NCI-H1436 treated with DMSO at 0.1 percent for 48 hours (cell line): ENCODE measurements at regions not wholly inside any gene's neighbourhood (a gene's known extent, or its start where the extent isn't known, plus 50 kb on each side); places are given as distances from the start of the nearest gene placed in this dataset.

Source experiments
- DNase-seq: peaks from one replicate; lab custom pipeline; 2025; lab: John Stamatoyannopoulos, UW

GRCh38 chr14:65356327-65356836 is 56.1 kb upstream of the FUT8 start:
- no peak for DNase-seq

GRCh38 chr14:65357113-65357512 is 55.4 kb upstream of the FUT8 start:
- no peak for DNase-seq

GRCh38 chr14:65357689-65358088 is 54.8 kb upstream of the FUT8 start:
- DNase-seq, result no peak

- DNase-seq, result no peak
Measured at GRCh38 chr14:65359503-65359902, 53.0 kb upstream of the FUT8 start.

- DNase-seq, result no peak
Measured at GRCh38 chr14:65360144-65360784, 52.3 kb upstream of the FUT8 start.

GRCh38 chr14:65361920-65362319 is 50.6 kb upstream of the FUT8 start:
- no peak for DNase-seq
